H1 (cell line): ENCODE measurements at regions not wholly inside any gene's neighbourhood (a gene's known extent, or its start where the extent isn't known, plus 50 kb on each side); places are given as distances from the start of the nearest gene placed in this dataset.

Experiments used
- CTCF ChIP-seq, 3 experiments: IDR thresholded peaks; 1 replicate in 2 of 3; 2 replicates in 1 of 3; pipeline versions ENCODE4 v1.5.1 to v1.6.1; 2011; ENCODE audit warnings: low read length in 3 of 3, mild to moderate bottlenecking in 3 of 3, inconsistent platforms in 2 of 3, low read depth in 1 of 3, moderate library complexity in 1 of 3; ENCODE audit not compliant: insufficient read depth in 1 of 3; ENCODE audit errors: control extremely low read depth in 1 of 3
- JUND ChIP-seq: IDR thresholded peaks from 2 replicates; pipeline ENCODE4 v1.6.1; 2011; ENCODE audit warnings: mild to moderate bottlenecking, improper control_type of control experiment, low read length
- POLR2A ChIP-seq, 2 experiments: IDR thresholded peaks; 1 replicate in 1 of 2; 2 replicates in 1 of 2; pipeline ENCODE4 v1.6.1; 2011; ENCODE audit warnings: low read depth in 2 of 2, low read length in 2 of 2, mild to moderate bottlenecking in 2 of 2; ENCODE audit errors: control extremely low read depth in 1 of 2
- TBP ChIP-seq: IDR thresholded peaks from 2 replicates; pipeline ENCODE4 v1.6.1; 2011; ENCODE audit warnings: low read depth, low read length, improper control_type of control experiment

GRCh38 chr6:14765721-14766390 is 480.0 kb upstream of the JARID2 start:
- TF ChIP-seq TBP (no peak), CTCF (IDR thresholded peaks at IDR 0.05; ENCODE audit: control extremely low read depth in 1 of 3, insufficient read depth in 1 of 3, low read depth in 1 of 3, low read length in 3 of 3) (no peak), POLR2A (IDR thresholded peaks at IDR 0.05; ENCODE audit: control extremely low read depth in 1 of 2, low read depth in 2 of 2, low read length in 2 of 2) (no peak), JUND (no peak)
